Osteocyte (in vitro differentiated cells): ENCODE measurements at regions not wholly inside any gene's neighbourhood (a gene's known extent, or its start where the extent isn't known, plus 50 kb on each side); places are given as distances from the start of the nearest gene placed in this dataset.

Experiments
- DNase-seq: peaks from one replicate; pipeline ENCODE4 v3.0.0; 2021; ENCODE audit warnings: mixed read lengths; ENCODE audit not compliant: unreplicated experiment; ENCODE audit errors: extremely low spot score
- H3K27ac Mint-ChIP-seq: one replicate; pipeline ENCODE4 v1.8.0; 2021; ENCODE audit warnings: mild to moderate bottlenecking, mixed read lengths; ENCODE audit not compliant: unreplicated experiment
- H3K27me3 Mint-ChIP-seq: one replicate; pipeline ENCODE4 v1.8.0; 2021; ENCODE audit warnings: mixed read lengths; ENCODE audit not compliant: unreplicated experiment
- H3K36me3 Mint-ChIP-seq: one replicate; pipeline ENCODE4 v1.8.0; 2021; ENCODE audit warnings: mixed read lengths; ENCODE audit not compliant: unreplicated experiment
- H3K4me1 Mint-ChIP-seq: one replicate; pipeline ENCODE4 v1.8.0; 2021; ENCODE audit warnings: mixed read lengths; ENCODE audit not compliant: unreplicated experiment
- H3K4me3 Mint-ChIP-seq: one replicate; pipeline ENCODE4 v1.8.0; 2021; ENCODE audit warnings: mild to moderate bottlenecking, moderate library complexity, mixed read lengths; ENCODE audit not compliant: unreplicated experiment
- H3K9me3 Mint-ChIP-seq: one replicate; pipeline ENCODE4 v1.8.0; 2021; ENCODE audit warnings: mixed read lengths; ENCODE audit not compliant: unreplicated experiment
- CTCF ChIP-seq: fragments of 200-600 bp; sonication (generic); IDR thresholded peaks from 2 replicates; pipeline ENCODE4 v1.5.0; 2021; ENCODE audit warnings: antibody characterized with exemption, mild to moderate bottlenecking, moderate library complexity

- Mint-ChIP-seq H3K27ac (no peak overlapping the region), H3K27me3 (no peaks in the 10 kb centered on the region), H3K9me3 (no peaks in the 10 kb centered on the region), H3K4me1 (peaks cover 18% of the 10 kb centered on the region), H3K36me3 (no peaks in the 10 kb centered on the region), H3K4me3 (no peak overlapping the region)
- no peak for DNase-seq
- TF ChIP-seq CTCF: no peak
Observed at GRCh38 chr3:151949706-151950105, 76.3 kb downstream of the SUCNR1 start.

GRCh38 chr3:151955356-151955755, 81.9 kb downstream of the SUCNR1 start:
- TF ChIP-seq CTCF: no peak
- Mint-ChIP-seq H3K27me3 (no peaks in the 10 kb centered on the region), H3K4me3 (no peak overlapping the region), H3K36me3 (no peaks in the 10 kb centered on the region), H3K4me1 (peaks cover 8% of the 10 kb centered on the region), H3K9me3 (no peaks in the 10 kb centered on the region), H3K27ac (no peak overlapping the region)
- no peak for DNase-seq

GRCh38 chr3:151960961-151961580, 87.6 kb downstream of the SUCNR1 start:
- Mint-ChIP-seq H3K9me3 (peaks cover 7% of the 10 kb centered on the region), H3K27ac (peak overlapping the region; percentile 3), H3K27me3 (no peaks in the 10 kb centered on the region), H3K36me3 (no peaks in the 10 kb centered on the region), H3K4me1 (peaks cover 34% of the 10 kb centered on the region), H3K4me3 (no peak overlapping the region)
- no peak for TF ChIP-seq CTCF
- DNase-seq: no peak

DNA sequence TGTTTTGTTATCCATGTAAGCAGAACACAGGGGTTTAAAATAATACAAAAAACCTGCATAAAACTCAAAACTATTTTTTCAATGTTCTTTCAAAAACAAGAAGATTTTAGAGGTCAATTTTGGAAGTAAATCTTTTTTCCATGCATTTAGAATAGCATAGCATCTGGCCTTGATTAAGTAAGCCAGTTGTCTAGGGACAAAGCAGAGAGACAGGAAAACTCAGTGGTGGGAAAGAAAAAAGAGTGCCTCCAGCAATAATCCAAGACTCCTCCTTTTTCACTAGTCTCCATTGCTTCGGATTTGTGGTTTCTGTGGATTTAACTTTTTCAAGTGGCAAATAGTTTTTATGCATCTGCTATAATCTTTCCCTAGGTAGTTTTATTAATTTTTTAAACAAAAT, 88.9 kb downstream of the SUCNR1 start:
- no peak for TF ChIP-seq CTCF
- peaks cover 19% of the 10 kb centered on the region for H3K9me3 Mint-ChIP-seq
- peaks cover 5% of the 10 kb centered on the region for H3K36me3 Mint-ChIP-seq
- H3K4me3 Mint-ChIP-seq: no peak overlapping the region
- no peak for DNase-seq
- H3K27me3 Mint-ChIP-seq: no peaks in the 10 kb centered on the region
- H3K4me1 Mint-ChIP-seq: peaks cover 34% of the 10 kb centered on the region
- H3K27ac Mint-ChIP-seq: peak overlapping the region; percentile 74

GRCh38 chr3:151962912-151963311, 89.5 kb downstream of the SUCNR1 start:
- Mint-ChIP-seq H3K9me3 (peaks cover 25% of the 10 kb centered on the region), H3K27ac (peak overlapping the region; percentile 74), H3K27me3 (no peaks in the 10 kb centered on the region), H3K4me1 (peaks cover 34% of the 10 kb centered on the region), H3K36me3 (peaks cover 10% of the 10 kb centered on the region), H3K4me3 (no peak overlapping the region)
- no peak for TF ChIP-seq CTCF
- no peak for DNase-seq
